Hepatocyte (in vitro differentiated cells): ENCODE measurements at regions not wholly inside any gene's neighbourhood (a gene's known extent, or its start where the extent isn't known, plus 50 kb on each side); places are given as distances from the start of the nearest gene placed in this dataset.

Experiments used
- EZH2 ChIP-seq: fragments of 200-600 bp; sonication (generic); IDR thresholded peaks from 2 replicates; pipeline ENCODE4 v1.6.1; 2016; ENCODE audit warnings: antibody characterized with exemption, mild to moderate bottlenecking, borderline replicate concordance
- EZH2phosphoT487 ChIP-seq: fragments of 200-600 bp; sonication (generic); IDR thresholded peaks from one replicate; pipeline ENCODE4 v1.6.1; 2018; ENCODE audit warnings: antibody characterized with exemption, mild to moderate bottlenecking, low read depth, moderate library complexity; ENCODE audit not compliant: unreplicated experiment, severe bottlenecking
- TF ChIP-seq, protein P1 (sequence below): fragments of 200-600 bp; sonication (generic); IDR thresholded peaks from 2 replicates; pipeline ENCODE4 v1.5.1; 2016; ENCODE audit warnings: antibody characterized with exemption, mild to moderate bottlenecking; ENCODE audit not compliant: poor library complexity

DNA sequence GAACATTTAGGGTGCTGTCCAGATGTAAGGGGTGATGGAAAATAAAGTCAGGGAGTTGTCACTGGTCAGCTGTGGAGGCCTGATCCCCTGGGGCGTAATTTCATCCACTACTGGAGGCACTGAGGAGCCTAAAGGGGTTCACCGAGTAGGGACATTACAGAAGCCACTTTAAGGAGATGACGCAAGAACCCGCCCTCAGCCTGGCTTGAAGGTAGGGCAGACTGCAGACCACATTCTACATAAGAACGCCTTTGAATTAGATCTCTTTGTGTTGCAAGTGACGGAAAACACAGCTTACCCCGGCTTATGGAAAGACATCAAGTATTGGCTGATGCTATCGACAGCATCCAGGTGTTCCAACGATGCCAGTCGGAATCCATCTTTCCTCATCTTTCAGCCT lies 462.7 kb upstream of the CDH4 start:
- TF ChIP-seq, protein P1, sequence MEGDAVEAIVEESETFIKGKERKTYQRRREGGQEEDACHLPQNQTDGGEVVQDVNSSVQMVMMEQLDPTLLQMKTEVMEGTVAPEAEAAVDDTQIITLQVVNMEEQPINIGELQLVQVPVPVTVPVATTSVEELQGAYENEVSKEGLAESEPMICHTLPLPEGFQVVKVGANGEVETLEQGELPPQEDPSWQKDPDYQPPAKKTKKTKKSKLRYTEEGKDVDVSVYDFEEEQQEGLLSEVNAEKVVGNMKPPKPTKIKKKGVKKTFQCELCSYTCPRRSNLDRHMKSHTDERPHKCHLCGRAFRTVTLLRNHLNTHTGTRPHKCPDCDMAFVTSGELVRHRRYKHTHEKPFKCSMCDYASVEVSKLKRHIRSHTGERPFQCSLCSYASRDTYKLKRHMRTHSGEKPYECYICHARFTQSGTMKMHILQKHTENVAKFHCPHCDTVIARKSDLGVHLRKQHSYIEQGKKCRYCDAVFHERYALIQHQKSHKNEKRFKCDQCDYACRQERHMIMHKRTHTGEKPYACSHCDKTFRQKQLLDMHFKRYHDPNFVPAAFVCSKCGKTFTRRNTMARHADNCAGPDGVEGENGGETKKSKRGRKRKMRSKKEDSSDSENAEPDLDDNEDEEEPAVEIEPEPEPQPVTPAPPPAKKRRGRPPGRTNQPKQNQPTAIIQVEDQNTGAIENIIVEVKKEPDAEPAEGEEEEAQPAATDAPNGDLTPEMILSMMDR: no peak
- no peak for TF ChIP-seq EZH2
- no peak for TF ChIP-seq EZH2phosphoT487
